ENCODE measurements at regions not wholly inside any gene's neighbourhood (a gene's known extent, or its start where the extent isn't known, plus 50 kb on each side); places are given as distances from the start of the nearest gene placed in this dataset.

GRCh38 chr10:131747791-131748190, 153.0 kb upstream of the PPP2R2D start:
- Histone ChIP-seq H3K27me3 (ENCODE audit: low read length) (peaks cover 30% of the 10 kb centered on the region), H3K9me3 (ENCODE audit: low read length) (no peaks in the 10 kb centered on the region), H3K9me2 (replicated peaks; ENCODE audit: low read length) (no peaks in the 10 kb centered on the region), H3F3A (ENCODE audit: low read length, unreplicated experiment) (no peaks in the 10 kb centered on the region), H4K20me1 (ENCODE audit: low read length) (no peaks in the 10 kb centered on the region), H3K4me3 (ENCODE audit: low read length) (no peak overlapping the region), H2AFZ (ENCODE audit: low read length) (no peak overlapping the region), H3K9ac (ENCODE audit: low read length) (no peak overlapping the region), H3K36me3 (ENCODE audit: low read depth, low read length) (no peaks in the 10 kb centered on the region), H3K27ac (ENCODE audit: low read length) (no peak overlapping the region), H3K4me2 (ENCODE audit: low read length) (no peak overlapping the region), H3K79me2 (ENCODE audit: low read length) (no peaks in the 10 kb centered on the region), H3K4me1 (ENCODE audit: insufficient read depth, low read length) (no peaks in the 10 kb centered on the region)
- no TSS peak for BruUV-seq (replicated peaks)
- DNase-seq (no peak), ATAC-seq (no peak)
- intact Hi-C loops (cut with micrococcal nuclease), result no loop called here
- POLR2A ChIA-PET (ENCODE audit: unreplicated experiment), result no interaction called here
- TF ChIP-seq EZH2phosphoT487 (IDR thresholded peaks at IDR 0.05; ENCODE audit: borderline replicate concordance, low read length) (no peak), EZH2 (IDR thresholded peaks at IDR 0.05; ENCODE audit: low read length, unreplicated experiment) (no peak), CTCF (conservative IDR thresholded peaks at IDR 0.05; ENCODE audit: low read depth, low read length) (no peak)
- CTCF ChIA-PET, result no interaction called here

GRCh38 chr10:131748191-131748590, 152.6 kb upstream of the PPP2R2D start:
- no peaks in the 10 kb centered on the region for H3K36me3 ChIP-seq (ENCODE audit: low read depth, low read length)
- H3K9ac ChIP-seq (ENCODE audit: low read length), result no peak overlapping the region
- H3K4me1 ChIP-seq (ENCODE audit: insufficient read depth, low read length), result no peaks in the 10 kb centered on the region
- H3K4me2 ChIP-seq (ENCODE audit: low read length), result no peak overlapping the region
- H4K20me1 ChIP-seq (ENCODE audit: low read length), result no peaks in the 10 kb centered on the region
- no peaks in the 10 kb centered on the region for H3F3A ChIP-seq (ENCODE audit: low read length, unreplicated experiment)
- intact Hi-C loops (cut with micrococcal nuclease), result no loop called here
- no peak for TF ChIP-seq CTCF (conservative IDR thresholded peaks at IDR 0.05; ENCODE audit: low read depth, low read length)
- TF ChIP-seq EZH2phosphoT487 (IDR thresholded peaks at IDR 0.05; ENCODE audit: borderline replicate concordance, low read length), result no peak
- no peak for TF ChIP-seq EZH2 (IDR thresholded peaks at IDR 0.05; ENCODE audit: low read length, unreplicated experiment)
- H3K27ac ChIP-seq (ENCODE audit: low read length), result no peak overlapping the region
- ChIA-PET CTCF (no interaction called here), POLR2A (ENCODE audit: unreplicated experiment) (no interaction called here)
- H3K4me3 ChIP-seq (ENCODE audit: low read length), result no peak overlapping the region
- H3K9me3 ChIP-seq (ENCODE audit: low read length), result no peaks in the 10 kb centered on the region
- ATAC-seq (no peak), DNase-seq (no peak)
- H3K79me2 ChIP-seq (ENCODE audit: low read length), result no peaks in the 10 kb centered on the region
- peaks cover 30% of the 10 kb centered on the region for H3K27me3 ChIP-seq (ENCODE audit: low read length)
- BruUV-seq (replicated peaks), result no TSS peak
- no peak overlapping the region for H2AFZ ChIP-seq (ENCODE audit: low read length)
- no peaks in the 10 kb centered on the region for H3K9me2 ChIP-seq (replicated peaks; ENCODE audit: low read length)

- POLR2A ChIA-PET (ENCODE audit: unreplicated experiment), result no interaction called here
- BruUV-seq (replicated peaks), result no TSS peak
Observed at GRCh38 chr10:131748831-131749766, 151.7 kb upstream of the PPP2R2D start.

More at GRCh38 chr10:131748831-131749766, 151.7 kb upstream of the PPP2R2D start:
- ATAC-seq (no peak), DNase-seq (no peak)
- Histone ChIP-seq H2AFZ (ENCODE audit: low read length) (no peak overlapping the region), H3K9ac (ENCODE audit: low read length) (no peak overlapping the region), H3K27ac (ENCODE audit: low read length) (no peak overlapping the region), H3K9me2 (replicated peaks; ENCODE audit: low read length) (no peaks in the 10 kb centered on the region), H3K4me2 (ENCODE audit: low read length) (no peak overlapping the region), H3F3A (ENCODE audit: low read length, unreplicated experiment) (no peaks in the 10 kb centered on the region), H4K20me1 (ENCODE audit: low read length) (no peaks in the 10 kb centered on the region), H3K79me2 (ENCODE audit: low read length) (no peaks in the 10 kb centered on the region), H3K4me1 (ENCODE audit: insufficient read depth, low read length) (no peaks in the 10 kb centered on the region), H3K4me3 (ENCODE audit: low read length) (no peak overlapping the region), H3K9me3 (ENCODE audit: low read length) (no peaks in the 10 kb centered on the region), H3K27me3 (ENCODE audit: low read length) (peaks cover 30% of the 10 kb centered on the region), H3K36me3 (ENCODE audit: low read depth, low read length) (no peaks in the 10 kb centered on the region)
- no peak for TF ChIP-seq EZH2phosphoT487 (IDR thresholded peaks at IDR 0.05; ENCODE audit: borderline replicate concordance, low read length)
- no peak for TF ChIP-seq CTCF (conservative IDR thresholded peaks at IDR 0.05; ENCODE audit: low read depth, low read length)
- no peak for TF ChIP-seq EZH2 (IDR thresholded peaks at IDR 0.05; ENCODE audit: low read length, unreplicated experiment)
- CTCF ChIA-PET, result no interaction called here
- intact Hi-C loops (cut with micrococcal nuclease), result no loop called here
